SKM-1 (cell line): ENCODE measurements at regions not wholly inside any gene's neighbourhood (a gene's known extent, or its start where the extent isn't known, plus 50 kb on each side); places are given as distances from the start of the nearest gene placed in this dataset.

Experiments
- DNase-seq: peaks from one replicate; lab custom pipeline; 2025; ENCODE audit not compliant: unreplicated experiment; lab: John Stamatoyannopoulos, UW

- DNase-seq = no peak
Observed at GRCh38 chrX:69085151-69085550, 80.1 kb downstream of the PJA1 start.

GRCh38 chrX:69083801-69084200 is 81.5 kb downstream of the PJA1 start:
- no peak for DNase-seq

GRCh38 chrX:69083361-69083760 is 81.9 kb downstream of the PJA1 start:
- DNase-seq = no peak

GRCh38 chrX:69082753-69083150 is 82.5 kb downstream of the PJA1 start:
- DNase-seq = no peak

GRCh38 chrX:69082055-69082752 is 83.0 kb downstream of the PJA1 start:
- DNase-seq = no peak

- no peak for DNase-seq
Observed at GRCh38 chrX:69080855-69081465, 84.3 kb downstream of the PJA1 start.

GRCh38 chrX:69079268-69079667 is 86.0 kb downstream of the PJA1 start:
- no peak for DNase-seq

- DNase-seq = no peak
Observed at GRCh38 chrX:69077895-69078455, 87.3 kb downstream of the PJA1 start.

- DNase-seq = peak; percentile 0
Observed at GRCh38 chrX:69076088-69076487, 89.2 kb downstream of the PJA1 start.

- DNase-seq = no peak
Observed at GRCh38 chrX:69074726-69075125, 90.5 kb downstream of the PJA1 start.

GRCh38 chrX:69073721-69074120 is 91.5 kb downstream of the PJA1 start:
- DNase-seq = no peak

GRCh38 chrX:69073241-69073640 is 92.0 kb downstream of the PJA1 start:
- DNase-seq = no peak

- DNase-seq = no peak
Observed at GRCh38 chrX:69072486-69073006, 92.7 kb downstream of the PJA1 start.

GRCh38 chrX:69070949-69071650 is 94.2 kb downstream of the PJA1 start:
- DNase-seq = no peak

GRCh38 chrX:69069876-69070275 is 95.4 kb downstream of the PJA1 start:
- no peak for DNase-seq

GRCh38 chrX:69069086-69069445 is 96.2 kb downstream of the PJA1 start:
- no peak for DNase-seq

GRCh38 chrX:69068301-69069085 is 96.8 kb downstream of the PJA1 start:
- no peak for DNase-seq

GRCh38 chrX:69067841-69068240 is 97.4 kb downstream of the PJA1 start:
- DNase-seq = no peak

- DNase-seq = no peak
Observed at GRCh38 chrX:69066966-69067525, 98.2 kb downstream of the PJA1 start.

GRCh38 chrX:69066021-69066757 is 99.1 kb downstream of the PJA1 start:
- DNase-seq = no peak
